Spleen (tissue), 11 donors: ENCODE measurements at regions not wholly inside any gene's neighbourhood (a gene's known extent, or its start where the extent isn't known, plus 50 kb on each side); places are given as distances from the start of the nearest gene placed in this dataset.

Experiments
- DNase-seq: peaks from one replicate; pipeline ENCODE4 v3.0.0-alpha.2; 2020
- H3K27ac ChIP-seq, 8 donors: fragments of 200-600 bp; sonication (generic) in 7 of 8; 1 replicate in 4 of 8; 2 replicates in 4 of 8; pipeline versions ENCODE4 v1.5.0 to v1.8.0; 2016 to 2021; ENCODE audit warnings: inconsistent platforms in 4 of 8, mild to moderate bottlenecking in 4 of 8, moderate library complexity in 1 of 8
- H3K27me3 ChIP-seq, 7 donors: fragments of 200-600 bp; sonication (generic) in 6 of 7; replicated peaks in 1 of 7; 1 replicate in 4 of 7; 2 replicates in 3 of 7; pipeline versions ENCODE4 v1.5.0 to v1.8.0; 2016 to 2021; ENCODE audit warnings: inconsistent platforms in 3 of 7, mild to moderate bottlenecking in 1 of 7
- H3K36me3 ChIP-seq, 6 donors: fragments of 200-600 bp; sonication (generic) in 5 of 6; 1 replicate in 4 of 6; 2 replicates in 2 of 6; pipeline versions ENCODE4 v1.5.0 to v1.8.0; 2016 to 2021; ENCODE audit warnings: inconsistent platforms in 2 of 6
- H3K4me1 ChIP-seq, 6 donors: fragments of 200-600 bp; sonication (generic) in 5 of 6; 1 replicate in 3 of 6; 2 replicates in 3 of 6; pipeline versions ENCODE4 v1.5.0 to v1.8.0; 2016 to 2021; ENCODE audit warnings: inconsistent platforms in 3 of 6
- H3K4me3 ChIP-seq, 8 donors: fragments of 200-600 bp; sonication (generic) in 7 of 8; 1 replicate in 4 of 8; 2 replicates in 4 of 8; pipeline versions ENCODE4 v1.5.0 to v1.8.0; 2016 to 2021; ENCODE audit warnings: inconsistent platforms in 4 of 8, mild to moderate bottlenecking in 4 of 8, moderate library complexity in 2 of 8
- H3K9me3 ChIP-seq, 8 donors: fragments of 200-600 bp; sonication (generic) in 7 of 8; 1 replicate in 4 of 8; 2 replicates in 4 of 8; pipeline versions ENCODE4 v1.5.0 to v1.8.0; 2016 to 2021; ENCODE audit warnings: inconsistent platforms in 4 of 8
- CTCF ChIP-seq, 11 experiments: fragments of 200-600 bp in 7 of 11; fragments of 450-650 bp in 4 of 11; sonication (generic) in 4 of 11; IDR thresholded peaks in 8 of 11; conservative IDR thresholded peaks in 3 of 11; 1 replicate in 7 of 11; 2 replicates in 4 of 11; pipeline versions ENCODE4 v1.4.0 to v1.8.0; 2016 to 2021; ENCODE audit warnings: antibody characterized with exemption in 11 of 11, inconsistent platforms in 4 of 11, mild to moderate bottlenecking in 1 of 11
- POLR2A ChIP-seq, 3 donors: fragments of 450-650 bp; IDR thresholded peaks; one replicate each; pipeline ENCODE4 v1.5.1; 2017; ENCODE audit warnings: antibody characterized with exemption in 3 of 3, mild to moderate bottlenecking in 1 of 3
- POLR2AphosphoS5 ChIP-seq, 3 donors: sonication (generic); formaldehyde crosslinking; IDR thresholded peaks; one replicate each; pipeline ENCODE4 v1.5.1; 2017; ENCODE audit warnings: antibody characterized with exemption in 3 of 3
- WGBS, 5 donors: extraction: QIAGEN DNeasy Blood & Tissue Kit in 3 of 5; methylation state at CpG; one replicate each; pipeline versions ENCODE4 v1.1.5 to v1.1.7; 2013 to 2018; 5-methylcytosine and 5-hydroxymethylcytosine counted together
- intact Hi-C: fragments of 100-400 bp; cut with DNase I; formaldehyde crosslinking; loops from one replicate; pipeline ENCODE4 v1.15.0; 2023; ENCODE audit warnings: low total_unique reads
- donor health status: healthy with polysubstance abuse.
- donor health status: DM: no; HTN: no; CAD: no; lungs with moderate emphysema.
- donor health status: DM: no; HTN: no; CAD: no.
- donor health status: Bipolar disorder and iron deficiency.
- donor health status: healthy.
- donor health status: DM: no; HTN: no; CAD: no.
- donor health status: DM: yes; HTN: yes; CAD: no.

GRCh38 chr18:76227759-76228158 lies 267.3 kb downstream of the ZNF516 start:
- Histone ChIP-seq H3K27ac (no peak overlapping the region), H3K4me3 (no peak overlapping the region), H3K27me3 (no peaks in the 10 kb centered on the region), H3K36me3 (no peaks in the 10 kb centered on the region), H3K9me3 (no peaks in the 10 kb centered on the region), H3K4me1 (no peaks in the 10 kb centered on the region)
- DNase-seq, result no peak
- TF ChIP-seq POLR2AphosphoS5 (IDR thresholded peaks at IDR 0.05) (no peak), CTCF (IDR thresholded peaks at IDR 0.05 in 8 of 11, conservative IDR thresholded peaks at IDR 0.05 in 3 of 11) (no peak), POLR2A (IDR thresholded peaks at IDR 0.05) (no peak)
- intact Hi-C loops, result no loop called here
- WGBS, 5 donors, result 79 to 83% (median 81%) methylated on average over 9 of the region's 9 CpGs

GRCh38 chr18:76223403-76223802 lies 271.6 kb downstream of the ZNF516 start:
- WGBS, 5 donors, result 88 to 96% (median 93%) methylated on average over 8 of the region's 8 CpGs
- intact Hi-C loops, result no loop called here

DNA sequence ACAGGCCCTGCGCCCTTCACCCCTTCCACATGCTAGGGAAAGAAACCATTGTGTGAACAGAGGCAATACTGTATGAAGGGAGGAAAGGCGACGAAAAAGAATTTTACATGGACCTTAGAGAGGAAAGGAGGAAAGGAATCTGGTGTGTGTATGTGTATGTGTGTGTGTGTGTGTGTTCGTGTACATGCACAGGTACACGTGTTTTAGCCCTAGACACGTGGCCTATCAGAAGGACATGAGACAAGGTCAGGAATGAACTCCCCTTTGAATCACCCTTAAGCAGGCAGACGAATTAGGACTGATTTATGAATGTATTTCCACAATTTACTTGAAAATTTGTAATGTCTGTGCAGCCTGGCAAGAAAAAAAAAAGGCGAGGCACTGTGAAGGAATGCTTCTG lies 276.0 kb downstream of the ZNF516 start:
- H3K36me3 ChIP-seq, result no peaks in the 10 kb centered on the region
- H3K27ac ChIP-seq, result no peak overlapping the region
- H3K27me3 ChIP-seq, result no peaks in the 10 kb centered on the region
- intact Hi-C loops, result no loop called here
- 77 to 88% (median 83%) methylated on average over 8 of the region's 8 CpGs for WGBS, 5 donors
- H3K9me3 ChIP-seq, result no peaks in the 10 kb centered on the region
- no peaks in the 10 kb centered on the region for H3K4me1 ChIP-seq
- no peak for DNase-seq
- TF ChIP-seq CTCF (IDR thresholded peaks at IDR 0.05 in 8 of 11, conservative IDR thresholded peaks at IDR 0.05 in 3 of 11) (no peak), POLR2A (IDR thresholded peaks at IDR 0.05) (no peak), POLR2AphosphoS5 (IDR thresholded peaks at IDR 0.05) (no peak)
- H3K4me3 ChIP-seq, result no peak overlapping the region

More at GRCh38 chr18:76223403-76223802, 271.6 kb downstream of the ZNF516 start:
- no peaks in the 10 kb centered on the region for H3K36me3 ChIP-seq
- H3K27ac ChIP-seq, result no peak overlapping the region
- DNase-seq, result no peak
- H3K9me3 ChIP-seq, result no peaks in the 10 kb centered on the region
- H3K4me1 ChIP-seq, result no peaks in the 10 kb centered on the region
- no peaks in the 10 kb centered on the region for H3K27me3 ChIP-seq
- no peak for TF ChIP-seq CTCF (IDR thresholded peaks at IDR 0.05 in 8 of 11, conservative IDR thresholded peaks at IDR 0.05 in 3 of 11)
- no peak for TF ChIP-seq POLR2A (IDR thresholded peaks at IDR 0.05)
- no peak for TF ChIP-seq POLR2AphosphoS5 (IDR thresholded peaks at IDR 0.05)
- no peak overlapping the region for H3K4me3 ChIP-seq

GRCh38 chr18:76216096-76216495 lies 278.9 kb downstream of the ZNF516 start:
- Histone ChIP-seq H3K27me3 (no peaks in the 10 kb centered on the region), H3K36me3 (no peaks in the 10 kb centered on the region), H3K27ac (no peak overlapping the region), H3K9me3 (no peaks in the 10 kb centered on the region), H3K4me1 (no peaks in the 10 kb centered on the region), H3K4me3 (no peak overlapping the region)
- no peak for TF ChIP-seq CTCF (IDR thresholded peaks at IDR 0.05 in 8 of 11, conservative IDR thresholded peaks at IDR 0.05 in 3 of 11)
- TF ChIP-seq POLR2AphosphoS5 (IDR thresholded peaks at IDR 0.05), result no peak
- TF ChIP-seq POLR2A (IDR thresholded peaks at IDR 0.05), result no peak
- no peak for DNase-seq
- intact Hi-C loops, result no loop called here
- 86 to 95% (median 91%) methylated on average over 1 of the region's 1 CpG for WGBS, 5 donors
